ENCODE measurements at regions not wholly inside any gene's neighbourhood (a gene's known extent, or its start where the extent isn't known, plus 50 kb on each side); places are given as distances from the start of the nearest gene placed in this dataset.
"Not testable (repeated sequence)": the region's sequence is repeated elsewhere in the genome, so short reads cannot be mapped to it uniquely, and the experiment has no call there.

DNA sequence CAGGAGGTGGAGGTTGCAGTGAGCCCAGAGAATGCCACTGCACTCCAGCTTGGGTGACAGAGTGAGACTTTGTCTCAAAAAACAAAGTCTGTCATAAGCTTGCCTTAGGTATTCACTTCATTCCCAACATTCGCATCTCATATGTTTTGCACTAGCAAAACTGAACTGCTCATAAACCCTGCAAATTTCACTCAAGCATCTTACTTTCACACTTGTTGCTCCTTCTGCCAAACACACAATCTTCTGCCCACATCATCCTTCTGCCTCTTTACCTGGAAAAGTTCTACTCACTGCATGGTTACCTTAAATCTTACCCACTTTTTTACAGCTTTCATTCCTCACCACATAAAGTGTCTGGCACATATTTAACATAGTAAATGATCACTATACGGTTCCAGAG, 152.5 kb downstream of the USP22 start:
- Histone ChIP-seq H3K27me3 (replicated peaks; ENCODE audit: insufficient read depth) (no peaks in the 10 kb centered on the region), H3K4me3 (no peak overlapping the region), H3K9me3 (no peaks in the 10 kb centered on the region), H3K27ac (no peak overlapping the region), H3K4me1 (replicated peaks) (no peaks in the 10 kb centered on the region), H3K36me3 (no peaks in the 10 kb centered on the region)
- no peak for TF ChIP-seq POLR2AphosphoS5 (IDR thresholded peaks at IDR 0.05)
- TF ChIP-seq, protein P1, sequence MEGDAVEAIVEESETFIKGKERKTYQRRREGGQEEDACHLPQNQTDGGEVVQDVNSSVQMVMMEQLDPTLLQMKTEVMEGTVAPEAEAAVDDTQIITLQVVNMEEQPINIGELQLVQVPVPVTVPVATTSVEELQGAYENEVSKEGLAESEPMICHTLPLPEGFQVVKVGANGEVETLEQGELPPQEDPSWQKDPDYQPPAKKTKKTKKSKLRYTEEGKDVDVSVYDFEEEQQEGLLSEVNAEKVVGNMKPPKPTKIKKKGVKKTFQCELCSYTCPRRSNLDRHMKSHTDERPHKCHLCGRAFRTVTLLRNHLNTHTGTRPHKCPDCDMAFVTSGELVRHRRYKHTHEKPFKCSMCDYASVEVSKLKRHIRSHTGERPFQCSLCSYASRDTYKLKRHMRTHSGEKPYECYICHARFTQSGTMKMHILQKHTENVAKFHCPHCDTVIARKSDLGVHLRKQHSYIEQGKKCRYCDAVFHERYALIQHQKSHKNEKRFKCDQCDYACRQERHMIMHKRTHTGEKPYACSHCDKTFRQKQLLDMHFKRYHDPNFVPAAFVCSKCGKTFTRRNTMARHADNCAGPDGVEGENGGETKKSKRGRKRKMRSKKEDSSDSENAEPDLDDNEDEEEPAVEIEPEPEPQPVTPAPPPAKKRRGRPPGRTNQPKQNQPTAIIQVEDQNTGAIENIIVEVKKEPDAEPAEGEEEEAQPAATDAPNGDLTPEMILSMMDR (IDR thresholded peaks at IDR 0.05): no peak
- no peak for TF ChIP-seq POLR2A (IDR thresholded peaks at IDR 0.05)
- intact Hi-C loops (cut with DNase I): no loop called here
- WGBS: 71% methylated on average over 2 of the region's 2 CpGs
- no peak for DNase-seq (ENCODE audit: low spot score)

DNA sequence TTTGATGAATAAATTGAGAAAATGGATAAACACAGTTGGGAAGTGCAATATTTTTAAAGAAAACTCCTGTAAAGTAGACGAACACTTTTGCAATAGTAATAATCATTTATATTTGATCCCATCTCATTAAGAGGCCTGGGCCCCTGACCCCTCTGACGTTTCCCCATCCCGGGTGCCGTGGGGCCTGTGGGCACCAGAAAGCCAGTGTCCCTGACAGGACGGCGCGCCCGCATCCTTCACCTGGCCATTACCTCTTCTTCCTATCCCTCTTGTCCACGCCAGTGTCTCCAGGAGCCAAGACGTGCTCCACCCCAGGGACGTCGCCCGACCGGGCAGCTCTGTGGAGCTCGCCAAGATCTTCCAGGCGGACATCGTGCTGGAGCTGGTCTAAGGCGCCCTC, 147.4 kb downstream of the USP22 start:
- H3K9me3 ChIP-seq; H3K4me1 ChIP-seq (replicated peaks); H3K36me3 ChIP-seq; intact Hi-C loops (cut with DNase I); H3K27ac ChIP-seq; DNase-seq (ENCODE audit: low spot score); H3K4me3 ChIP-seq; H3K27me3 ChIP-seq (replicated peaks; ENCODE audit: insufficient read depth): not testable (repeated sequence)
- WGBS: 96% methylated on average over 18 of the region's 18 CpGs

DNA sequence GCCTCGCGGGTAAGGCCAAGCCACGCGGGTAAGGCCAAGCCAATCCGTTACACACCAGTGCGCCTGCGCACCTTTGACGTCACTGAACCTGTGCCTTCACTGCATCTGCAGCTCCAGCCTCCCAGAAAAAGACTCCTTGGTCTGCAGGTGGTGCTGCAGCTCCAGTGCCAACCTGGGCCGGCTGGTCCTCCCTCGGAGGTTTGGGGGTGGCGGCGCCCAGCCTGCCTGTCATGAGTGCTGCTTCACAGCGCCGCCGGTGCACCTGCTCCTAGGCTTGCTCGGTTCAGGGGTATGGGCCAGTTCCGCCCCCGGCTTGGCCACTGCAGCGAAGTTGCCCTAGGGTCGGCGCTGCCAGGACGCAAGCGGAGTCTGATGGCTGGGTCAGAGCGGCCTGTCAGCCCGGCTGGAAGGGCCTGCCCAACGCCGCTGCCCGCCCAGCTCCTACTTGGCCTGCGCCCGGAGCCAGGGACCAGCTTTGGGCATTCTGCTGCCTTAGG, 146.6 kb downstream of the USP22 start:
- TF ChIP-seq POLR2A (IDR thresholded peaks at IDR 0.05): no peak
- TF ChIP-seq, protein P1 (IDR thresholded peaks at IDR 0.05): peak in 1 of 4 experiments; percentile 21
- Histone ChIP-seq H3K27me3 (replicated peaks; ENCODE audit: insufficient read depth) (no peaks in the 10 kb centered on the region), H3K36me3 (no peaks in the 10 kb centered on the region), H3K27ac (no peak overlapping the region), H3K4me1 (replicated peaks) (no peaks in the 10 kb centered on the region), H3K4me3 (no peak overlapping the region), H3K9me3 (no peaks in the 10 kb centered on the region)
- 72% methylated on average over 8 of the region's 30 CpGs for WGBS
- DNase-seq (ENCODE audit: low spot score): no peak
- intact Hi-C loops (cut with DNase I): no loop called here

DNA sequence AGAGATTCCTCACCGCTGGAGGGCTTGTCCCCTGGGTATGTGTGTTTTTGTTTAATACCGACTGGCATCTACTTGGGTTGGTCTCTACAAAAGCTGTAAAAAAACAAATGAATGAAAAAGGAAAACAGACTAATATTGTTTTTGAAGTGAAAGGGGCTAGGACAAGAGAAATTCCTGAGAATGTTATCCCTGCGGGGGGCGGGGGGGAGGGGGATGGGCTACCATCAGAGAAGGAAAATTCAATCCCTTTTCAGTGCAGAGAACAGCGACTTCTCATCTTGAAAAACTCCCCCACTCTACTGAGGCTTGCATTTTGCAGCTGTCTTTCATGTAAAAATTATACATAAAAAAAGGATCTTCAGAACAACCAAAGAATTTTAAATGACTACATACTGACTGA, 144.1 kb downstream of the USP22 start:
- WGBS: 74% methylated on average over 5 of the region's 5 CpGs
- intact Hi-C loops (cut with DNase I); DNase-seq (ENCODE audit: low spot score); H3K4me3 ChIP-seq; H3K4me1 ChIP-seq (replicated peaks); H3K27me3 ChIP-seq (replicated peaks; ENCODE audit: insufficient read depth); H3K27ac ChIP-seq; H3K9me3 ChIP-seq; H3K36me3 ChIP-seq: not testable (repeated sequence)

DNA sequence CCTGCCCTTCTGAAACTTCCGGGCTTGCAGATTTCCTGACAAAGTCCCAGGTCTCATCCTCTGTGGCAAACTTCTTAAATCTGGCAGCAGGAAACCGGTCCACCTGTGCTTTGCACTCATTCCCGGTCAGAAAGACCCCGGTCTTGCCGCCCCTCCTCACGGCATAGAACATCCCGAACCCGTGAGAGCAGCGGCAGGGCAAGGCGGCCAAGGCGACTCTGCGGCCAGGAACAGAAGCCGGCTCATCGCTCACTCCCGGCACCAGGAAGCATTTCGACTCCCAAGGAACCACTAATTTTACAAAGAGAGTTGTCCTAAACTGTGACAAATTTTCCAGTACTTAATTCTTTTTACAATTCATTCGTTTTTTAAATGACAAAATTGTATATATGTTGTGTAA, 140.3 kb downstream of the USP22 start:
- 44% methylated on average over 17 of the region's 17 CpGs for WGBS
- DNase-seq (ENCODE audit: low spot score); intact Hi-C loops (cut with DNase I); H3K4me3 ChIP-seq; H3K36me3 ChIP-seq; H3K4me1 ChIP-seq (replicated peaks); H3K27me3 ChIP-seq (replicated peaks; ENCODE audit: insufficient read depth); H3K9me3 ChIP-seq; H3K27ac ChIP-seq: not testable (repeated sequence)

DNA sequence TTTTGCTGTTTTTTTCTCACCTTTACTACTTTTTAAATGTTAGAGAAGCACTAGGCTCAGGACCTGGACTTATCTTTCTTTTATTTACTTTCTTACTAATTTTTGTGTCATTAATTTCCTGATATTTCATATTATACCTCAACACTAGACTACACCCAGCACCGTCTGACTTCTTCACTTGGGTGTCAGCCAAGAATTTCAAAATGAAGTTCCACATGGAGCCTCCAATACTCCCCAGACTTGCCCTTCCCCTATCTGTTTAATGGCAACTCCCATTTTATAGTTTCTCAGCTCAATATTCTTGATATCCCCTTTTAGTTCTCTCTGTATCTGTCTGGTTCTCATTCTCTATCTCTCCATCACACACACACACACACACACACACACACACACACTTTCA, 139.3 kb downstream of the USP22 start:
- 29% methylated on average over 1 of the region's 1 CpG for WGBS
- H3K4me3 ChIP-seq; H3K4me1 ChIP-seq (replicated peaks); H3K27me3 ChIP-seq (replicated peaks; ENCODE audit: insufficient read depth); intact Hi-C loops (cut with DNase I); H3K9me3 ChIP-seq; H3K27ac ChIP-seq; DNase-seq (ENCODE audit: low spot score); H3K36me3 ChIP-seq: not testable (repeated sequence)

DNA sequence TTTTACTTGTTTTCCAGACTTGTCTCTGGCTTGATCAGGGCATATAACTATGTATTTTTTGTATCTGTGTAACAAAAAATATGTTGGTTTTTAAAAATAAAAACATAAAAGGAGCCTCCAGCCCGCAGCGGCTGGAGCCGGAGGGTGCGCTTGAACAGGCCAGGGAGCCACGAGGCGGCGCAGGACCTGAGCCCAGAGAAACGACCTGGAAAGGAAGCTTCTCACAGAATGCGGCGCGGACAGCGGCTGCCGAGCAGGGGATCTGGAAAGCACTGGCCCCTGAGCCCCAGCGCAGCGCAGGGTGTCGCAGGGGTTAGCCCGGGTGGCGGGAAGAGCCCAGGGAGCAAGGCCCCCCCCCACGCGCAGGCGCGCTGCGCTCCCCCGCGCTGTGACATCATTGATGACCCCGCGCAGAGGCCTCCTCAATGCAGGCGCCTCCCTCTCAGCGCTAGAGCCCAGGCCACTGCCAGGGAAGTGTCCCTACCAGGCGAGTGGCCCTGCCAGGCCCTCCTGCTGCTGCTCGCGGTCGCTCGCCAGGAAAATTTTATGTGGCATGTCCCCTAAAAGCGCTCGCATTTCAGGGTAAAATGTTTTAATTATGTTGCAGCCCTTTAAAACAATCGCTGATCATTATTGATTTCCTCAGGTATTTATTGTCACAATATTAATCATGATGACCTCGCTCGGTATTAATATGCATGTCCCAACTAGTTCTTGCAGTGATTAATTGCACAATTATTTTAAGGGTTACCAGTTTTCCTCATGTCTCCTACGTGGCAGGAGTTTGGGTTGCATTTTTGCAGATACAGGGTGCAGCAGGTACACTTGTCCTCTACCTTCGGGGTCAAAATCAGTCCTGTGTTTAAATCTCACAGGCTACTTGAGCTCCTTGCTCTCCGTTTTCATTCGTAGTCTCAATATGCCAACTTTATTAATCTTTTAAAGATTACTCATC, 134.2 kb downstream of the USP22 start:
- TF ChIP-seq POLR2AphosphoS5 (IDR thresholded peaks at IDR 0.05): peak; percentile 72
- peak; percentile 76 for TF ChIP-seq POLR2A (IDR thresholded peaks at IDR 0.05)
- TF ChIP-seq, protein P1 (IDR thresholded peaks at IDR 0.05): peak; percentile 17 to 74 (median 68)
- no peaks in the 10 kb centered on the region for H3K4me1 ChIP-seq (replicated peaks)
- H3K4me3 ChIP-seq: peak overlapping the region; percentile 37
- no peaks in the 10 kb centered on the region for H3K36me3 ChIP-seq
- H3K27ac ChIP-seq: peak overlapping the region; percentile 84 to 90
- DNase-seq (ENCODE audit: low spot score): peak; percentile 83
- intact Hi-C loops (cut with DNase I): loop anchor here (5.0 kb wide), 1 partner anchor 84 kb away; no protein-coding TSS in a partner anchor
- WGBS: 7% methylated on average over 43 of the region's 43 CpGs
- H3K27me3 ChIP-seq (replicated peaks; ENCODE audit: insufficient read depth): no peaks in the 10 kb centered on the region
- H3K9me3 ChIP-seq: no peaks in the 10 kb centered on the region

All from prostate gland (tissue), 2 donors.